Activated T-cell treated with anti-CD3 and anti-CD28 coated beads, Interleukin-2, amount 50 U/mL, for 24 hours (primary cell): ENCODE measurements at regions not wholly inside any gene's neighbourhood (a gene's known extent, or its start where the extent isn't known, plus 50 kb on each side); places are given as distances from the start of the nearest gene placed in this dataset.
"Not testable (repeated sequence)": the region's sequence is repeated elsewhere in the genome, so short reads cannot be mapped to it uniquely, and the experiment has no call there.

Experiments used
- DNase-seq: peaks from one replicate; pipeline ENCODE4 v3.0.0-alpha.2; 2020
- H3K27ac Mint-ChIP-seq: 2 replicates; pipeline ENCODE4 v1.8.0; 2020; ENCODE audit warnings: mild to moderate bottlenecking, mixed read lengths
- H3K27me3 Mint-ChIP-seq: 2 replicates; pipeline ENCODE4 v1.8.0; 2020; ENCODE audit warnings: mixed read lengths
- H3K36me3 Mint-ChIP-seq: 2 replicates; pipeline ENCODE4 v1.8.0; 2020; ENCODE audit warnings: low read depth, mixed read lengths
- H3K4me1 Mint-ChIP-seq: 2 replicates; pipeline ENCODE4 v1.8.0; 2020; ENCODE audit warnings: low read depth, mixed read lengths
- H3K4me3 Mint-ChIP-seq: 2 replicates; pipeline ENCODE4 v1.8.0; 2020; ENCODE audit warnings: mild to moderate bottlenecking, moderate library complexity, mixed read lengths
- H3K9me3 Mint-ChIP-seq: 2 replicates; pipeline ENCODE4 v1.8.0; 2020; ENCODE audit warnings: mixed read lengths

GRCh38 chr17:83171661-83172060 is 92.3 kb downstream of the METRNL start:
- Mint-ChIP-seq H3K36me3 (no peaks in the 10 kb centered on the region), H3K4me3 (no peak overlapping the region), H3K27ac (no peak overlapping the region), H3K9me3 (peaks cover 11% of the 10 kb centered on the region), H3K27me3 (peaks cover 13% of the 10 kb centered on the region), H3K4me1 (no peaks in the 10 kb centered on the region)
- peak; percentile 15 for DNase-seq

GRCh38 chr17:83172099-83172498 is 92.7 kb downstream of the METRNL start:
- H3K4me3 Mint-ChIP-seq, H3K36me3 Mint-ChIP-seq, H3K9me3 Mint-ChIP-seq, H3K27me3 Mint-ChIP-seq, H3K4me1 Mint-ChIP-seq, H3K27ac Mint-ChIP-seq: not testable (repeated sequence)
- peak; percentile 11 for DNase-seq

- H3K4me3 Mint-ChIP-seq, H3K27me3 Mint-ChIP-seq, DNase-seq: not testable (repeated sequence)
Measured at GRCh38 chr17:83172646-83173045, 93.2 kb downstream of the METRNL start.

DNA sequence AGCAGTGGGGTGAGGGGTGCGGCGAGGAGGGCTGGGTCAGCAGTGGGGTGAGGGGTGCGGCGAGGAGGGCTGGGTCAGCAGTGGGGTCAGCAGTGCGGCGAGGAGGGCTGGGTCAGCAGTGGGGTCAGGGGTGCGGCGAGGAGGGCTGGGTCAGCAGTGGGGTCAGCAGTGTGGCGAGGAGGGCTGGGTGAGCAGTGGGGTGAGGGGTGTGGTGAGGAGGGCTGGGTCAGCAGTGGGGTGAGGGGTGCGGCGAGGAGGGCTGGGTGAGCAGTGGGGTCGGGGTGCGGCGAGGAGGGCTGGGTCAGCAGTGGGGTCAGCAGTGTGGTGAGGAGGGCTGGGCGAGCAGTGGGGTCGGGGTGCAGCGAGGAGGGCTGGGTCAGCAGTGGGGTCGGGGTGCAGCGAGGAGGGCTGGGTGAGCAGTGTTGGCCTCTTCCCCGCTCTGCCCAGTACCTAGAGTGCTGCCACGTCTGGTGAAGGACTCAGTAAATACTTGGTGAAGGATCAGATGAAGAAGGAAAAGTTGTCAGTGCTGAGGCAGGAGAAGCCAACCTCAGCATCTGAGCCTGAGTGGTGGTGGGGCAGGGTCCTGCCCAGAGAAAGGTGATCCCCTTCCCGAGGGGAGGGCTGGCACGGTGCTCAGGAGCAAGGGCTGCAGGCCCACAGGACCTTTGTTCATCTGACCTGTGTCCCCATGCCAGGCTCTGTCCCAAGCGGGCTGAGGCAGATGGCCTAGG is 93.9 kb downstream of the METRNL start:
- not testable (repeated sequence) for H3K4me1 Mint-ChIP-seq, H3K36me3 Mint-ChIP-seq, H3K4me3 Mint-ChIP-seq, H3K27ac Mint-ChIP-seq, H3K27me3 Mint-ChIP-seq, H3K9me3 Mint-ChIP-seq
- peak; percentile 19 for DNase-seq

More at GRCh38 chr17:83172646-83173045, 93.2 kb downstream of the METRNL start:
- H3K27ac Mint-ChIP-seq, H3K9me3 Mint-ChIP-seq, H3K36me3 Mint-ChIP-seq, H3K4me1 Mint-ChIP-seq: not testable (repeated sequence)

DNA sequence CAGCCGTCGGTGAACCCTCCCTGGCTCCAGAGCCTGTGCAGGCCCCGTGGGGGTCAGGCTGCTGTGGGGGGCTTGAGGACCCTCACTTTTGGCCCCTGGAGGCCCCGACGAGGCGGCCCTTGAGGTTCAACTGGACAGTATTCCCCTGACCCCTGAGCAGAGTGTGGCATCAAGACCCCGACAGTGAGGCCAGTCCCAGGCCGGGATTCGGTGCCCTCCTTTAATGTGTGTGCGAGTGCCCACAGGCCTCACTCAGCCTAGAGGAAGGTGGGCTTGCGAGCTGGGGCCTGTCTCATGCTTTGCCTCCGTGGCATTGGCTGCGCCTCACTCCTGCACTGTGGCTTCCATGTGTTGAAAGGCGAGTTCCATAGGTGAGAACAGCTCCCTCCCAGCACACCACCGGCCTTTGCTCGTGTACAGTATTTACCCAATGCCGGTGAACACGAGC is 94.5 kb downstream of the METRNL start:
- peak; percentile 20 for DNase-seq
- H3K4me3 Mint-ChIP-seq = no peak overlapping the region
- H3K9me3 Mint-ChIP-seq = no peaks in the 10 kb centered on the region
- H3K4me1 Mint-ChIP-seq = no peaks in the 10 kb centered on the region
- peaks cover 5% of the 10 kb centered on the region for H3K27me3 Mint-ChIP-seq
- H3K27ac Mint-ChIP-seq = no peak overlapping the region
- H3K36me3 Mint-ChIP-seq = no peaks in the 10 kb centered on the region

- no peak overlapping the region for H3K4me3 Mint-ChIP-seq
- peaks cover 5% of the 10 kb centered on the region for H3K27me3 Mint-ChIP-seq
- H3K36me3 Mint-ChIP-seq = no peaks in the 10 kb centered on the region
- H3K4me1 Mint-ChIP-seq = no peaks in the 10 kb centered on the region
- H3K9me3 Mint-ChIP-seq = no peaks in the 10 kb centered on the region
- no peak overlapping the region for H3K27ac Mint-ChIP-seq
- DNase-seq = peak; percentile 22
Measured at GRCh38 chr17:83174362-83175118, 95.1 kb downstream of the METRNL start.

GRCh38 chr17:83175119-83175821 is 95.9 kb downstream of the METRNL start:
- no peaks in the 10 kb centered on the region for H3K36me3 Mint-ChIP-seq

DNA sequence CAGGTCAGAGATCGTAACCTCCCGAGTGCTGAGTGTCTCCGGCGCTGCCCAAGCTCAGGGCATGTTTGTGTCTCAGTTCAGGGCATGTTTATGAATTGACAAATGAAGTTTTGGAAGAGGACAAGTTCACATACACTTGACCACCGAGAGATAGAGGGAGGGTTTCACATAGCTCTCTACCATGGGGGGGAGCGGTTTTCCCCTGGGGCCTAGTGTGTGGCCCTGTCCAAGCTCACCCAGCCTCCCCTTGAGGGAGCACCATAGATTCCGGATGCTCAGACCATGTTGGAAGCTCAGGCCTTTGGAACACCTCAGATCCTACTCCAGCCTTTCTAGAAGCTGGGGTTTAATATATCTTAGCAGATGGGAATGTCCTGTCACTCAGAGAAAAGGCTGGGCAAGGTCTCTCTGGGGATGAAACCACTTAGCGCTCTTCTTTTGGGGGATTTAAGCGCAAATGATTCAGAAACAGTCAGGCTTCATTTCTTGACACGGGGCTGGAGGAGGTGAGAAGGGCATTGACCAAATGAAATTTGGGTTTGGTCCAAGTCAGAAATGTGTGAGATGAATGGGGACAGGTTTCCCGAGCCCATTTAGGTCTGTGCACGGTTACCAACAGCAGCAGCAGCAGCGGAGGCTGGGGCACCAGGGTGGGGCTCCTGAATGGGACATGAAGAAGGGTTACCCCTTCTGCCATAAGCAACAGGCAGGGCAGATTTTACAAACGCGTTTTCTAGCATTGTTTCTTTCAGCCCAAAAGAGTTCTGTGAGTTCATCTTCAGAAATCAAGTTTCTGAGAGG is 96.6 kb downstream of the METRNL start:
- Mint-ChIP-seq H3K4me1 (no peaks in the 10 kb centered on the region), H3K36me3 (no peaks in the 10 kb centered on the region), H3K4me3 (no peak overlapping the region), H3K9me3 (no peaks in the 10 kb centered on the region), H3K27ac (no peak overlapping the region), H3K27me3 (peaks cover under 1% of the 10 kb centered on the region)
- DNase-seq = no peak

More at GRCh38 chr17:83175119-83175821, 95.9 kb downstream of the METRNL start:
- no peak for DNase-seq
- Mint-ChIP-seq H3K4me1 (no peaks in the 10 kb centered on the region), H3K27ac (no peak overlapping the region), H3K9me3 (no peaks in the 10 kb centered on the region), H3K27me3 (peaks cover 5% of the 10 kb centered on the region), H3K4me3 (no peak overlapping the region)

GRCh38 chr17:83176623-83177583 is 97.5 kb downstream of the METRNL start:
- Mint-ChIP-seq H3K27me3 (no peaks in the 10 kb centered on the region), H3K27ac (no peak overlapping the region), H3K4me3 (no peak overlapping the region), H3K4me1 (no peaks in the 10 kb centered on the region), H3K9me3 (no peaks in the 10 kb centered on the region), H3K36me3 (no peaks in the 10 kb centered on the region)
- no peak for DNase-seq

DNA sequence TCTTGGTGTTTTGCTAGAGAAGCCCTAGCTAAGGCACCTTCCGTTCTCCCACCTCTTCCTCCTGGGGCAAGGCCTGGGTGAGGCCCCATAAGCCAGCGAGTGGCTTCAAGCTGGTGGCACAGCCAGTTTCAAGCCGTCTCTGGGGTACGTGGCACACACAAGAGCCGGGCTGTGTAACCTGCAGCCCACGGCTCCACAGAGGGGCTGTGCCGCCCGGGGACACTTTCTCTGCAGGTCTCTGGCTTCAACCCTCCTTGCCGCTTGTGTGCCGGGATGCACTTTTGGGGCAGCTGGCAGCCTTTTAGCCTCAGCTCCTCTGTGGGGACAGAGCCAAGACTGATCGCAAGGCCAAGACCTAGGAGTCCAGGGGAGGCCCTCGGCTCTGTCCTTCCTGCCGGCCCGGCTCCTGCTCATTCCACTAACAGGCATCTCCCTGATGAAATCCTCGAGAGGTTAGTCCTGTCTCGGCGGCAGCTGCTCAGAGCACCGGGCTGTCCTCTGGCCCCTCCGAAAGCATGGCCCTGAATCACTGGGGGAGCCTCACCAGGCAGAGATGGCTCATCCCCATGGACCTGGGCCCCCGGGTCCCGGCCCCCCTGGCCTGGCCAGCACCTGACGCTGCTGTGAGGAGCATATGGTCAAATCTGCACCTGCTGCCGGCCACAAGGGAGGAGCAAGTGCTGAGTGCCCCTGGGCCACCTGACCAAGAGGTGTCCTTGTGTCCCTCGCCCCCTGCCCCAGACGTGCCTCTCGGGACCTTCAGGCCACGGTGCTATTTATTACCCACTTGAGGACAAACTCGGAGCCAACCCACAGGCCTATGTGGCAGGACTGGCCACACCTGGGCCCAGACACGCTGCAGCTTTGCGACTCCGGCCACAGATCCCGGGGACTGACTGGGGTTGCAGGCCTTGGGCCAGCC is 98.5 kb downstream of the METRNL start:
- DNase-seq = no peak
- H3K27ac Mint-ChIP-seq = no peak overlapping the region
- H3K36me3 Mint-ChIP-seq = no peaks in the 10 kb centered on the region
- H3K9me3 Mint-ChIP-seq = no peaks in the 10 kb centered on the region
- H3K4me1 Mint-ChIP-seq = no peaks in the 10 kb centered on the region
- no peaks in the 10 kb centered on the region for H3K27me3 Mint-ChIP-seq
- H3K4me3 Mint-ChIP-seq = no peak overlapping the region

DNA sequence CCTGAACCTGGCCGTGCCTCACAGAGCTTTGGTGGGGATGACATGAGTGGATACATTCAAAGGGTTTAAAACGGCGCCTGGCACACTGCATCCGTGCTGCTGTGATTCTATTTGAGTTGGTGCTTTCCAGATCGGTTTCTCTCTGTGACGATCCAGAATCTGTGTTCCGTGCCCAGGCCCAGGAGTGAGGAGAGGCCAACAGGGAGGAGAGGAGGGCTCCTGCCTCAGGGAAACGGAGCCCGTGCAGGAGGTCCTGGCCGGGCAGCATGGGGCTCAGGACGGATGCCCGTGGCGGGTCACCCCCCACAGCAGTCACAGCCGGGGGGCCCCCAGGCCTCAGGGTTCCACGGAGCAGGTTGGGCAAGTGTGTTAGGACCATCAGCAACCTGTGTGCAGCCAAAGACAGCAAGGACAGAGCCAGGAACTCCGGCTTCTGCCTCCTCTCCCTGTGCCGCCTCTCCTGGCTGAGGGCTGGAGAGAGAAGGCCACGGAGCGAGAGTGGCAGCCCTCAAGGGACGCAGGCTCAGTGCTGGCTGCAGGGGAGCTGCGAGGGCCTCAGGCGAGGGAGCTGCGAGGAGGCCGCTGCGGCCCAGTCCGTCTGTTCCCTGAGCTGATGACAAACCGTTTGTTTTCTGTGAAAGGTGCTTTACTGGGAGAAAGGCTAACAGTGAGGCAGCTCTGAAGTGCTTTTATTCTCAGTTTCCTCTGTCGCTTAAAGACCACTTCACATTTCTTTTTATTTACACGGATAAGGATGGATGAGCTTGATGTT is 99.3 kb downstream of the METRNL start:
- Mint-ChIP-seq H3K27me3 (no peaks in the 10 kb centered on the region), H3K9me3 (no peaks in the 10 kb centered on the region), H3K4me3 (no peak overlapping the region), H3K4me1 (no peaks in the 10 kb centered on the region), H3K27ac (no peak overlapping the region), H3K36me3 (no peaks in the 10 kb centered on the region)
- no peak for DNase-seq

DNA sequence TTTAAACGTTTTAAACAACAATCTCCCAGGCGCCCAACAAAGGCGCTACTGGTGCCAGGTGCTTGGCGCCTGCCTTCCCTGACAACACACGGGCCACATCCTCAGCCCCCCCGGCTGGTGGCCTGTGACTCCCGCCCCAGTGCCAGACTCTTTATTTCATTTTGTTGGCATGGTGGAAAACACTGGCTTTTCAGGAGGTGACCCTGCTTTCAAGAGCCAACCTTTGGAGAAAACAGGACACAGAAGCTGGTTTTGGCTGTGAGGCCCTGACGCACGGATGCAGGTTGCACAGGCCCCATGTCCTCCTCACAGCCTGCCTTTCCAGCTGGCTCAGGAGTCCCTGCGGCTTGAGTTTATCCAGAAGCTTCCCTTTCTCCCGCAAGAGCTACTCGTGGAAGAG is 100.0 kb downstream of the METRNL start:
- Mint-ChIP-seq H3K36me3 (no peaks in the 10 kb centered on the region), H3K27ac (no peak overlapping the region), H3K4me3 (no peak overlapping the region), H3K4me1 (no peaks in the 10 kb centered on the region), H3K9me3 (no peaks in the 10 kb centered on the region), H3K27me3 (no peaks in the 10 kb centered on the region)
- no peak for DNase-seq
